ENCODE measurements at regions not wholly inside any gene's neighbourhood (a gene's known extent, or its start where the extent isn't known, plus 50 kb on each side); places are given as distances from the start of the nearest gene placed in this dataset.
A peak's percentile ranks its signal among the peaks of the same experiment; 100 is the strongest.
"Not testable (repeated sequence)": the region's sequence is repeated elsewhere in the genome, so short reads cannot be mapped to it uniquely, and the experiment has no call there.

- no peak for ATAC-seq
- Histone ChIP-seq H3K4me3 (ENCODE audit: low read length) (no peak overlapping the region), H3K9me3 (ENCODE audit: control insufficient read depth, low read length) (no peaks in the 10 kb centered on the region), H3K27me3 (ENCODE audit: control insufficient read depth, insufficient read depth) (no peaks in the 10 kb centered on the region), H3K4me1 (ENCODE audit: control insufficient read depth, insufficient read depth, low read length) (no peaks in the 10 kb centered on the region), H3K27ac (ENCODE audit: low read length) (no peak overlapping the region)
- DNase-seq, result no peak
- intact Hi-C loops (cut with DNase I), result no loop called here
Measured at GRCh38 chr7:119090851-119091250, 866.3 kb downstream of the ANKRD7 start.

- Histone ChIP-seq H3K4me1 (ENCODE audit: control insufficient read depth, insufficient read depth, low read length) (no peaks in the 10 kb centered on the region), H3K9me3 (ENCODE audit: control insufficient read depth, low read length) (no peaks in the 10 kb centered on the region), H3K27ac (ENCODE audit: low read length) (no peak overlapping the region), H3K4me3 (ENCODE audit: low read length) (no peak overlapping the region), H3K27me3 (ENCODE audit: control insufficient read depth, insufficient read depth) (no peaks in the 10 kb centered on the region)
- DNase-seq, result no peak
- WGBS, result 88% methylated on average over 3 of the region's 3 CpGs
- intact Hi-C loops (cut with DNase I), result no loop called here
- no peak for ATAC-seq
Measured at GRCh38 chr7:119096683-119097082, 872.2 kb downstream of the ANKRD7 start.

GRCh38 chr7:119100611-119101258 is 876.2 kb downstream of the ANKRD7 start:
- H3K27ac ChIP-seq (ENCODE audit: low read length); ATAC-seq; H3K4me3 ChIP-seq (ENCODE audit: low read length); H3K27me3 ChIP-seq (ENCODE audit: control insufficient read depth, insufficient read depth); DNase-seq; intact Hi-C loops (cut with DNase I); H3K9me3 ChIP-seq (ENCODE audit: control insufficient read depth, low read length); H3K4me1 ChIP-seq (ENCODE audit: control insufficient read depth, insufficient read depth, low read length): not testable (repeated sequence)
- 26% methylated on average over 4 of the region's 4 CpGs for WGBS

GRCh38 chr7:119102291-119102690 is 877.8 kb downstream of the ANKRD7 start:
- Histone ChIP-seq H3K27me3 (ENCODE audit: control insufficient read depth, insufficient read depth) (no peaks in the 10 kb centered on the region), H3K9me3 (ENCODE audit: control insufficient read depth, low read length) (no peaks in the 10 kb centered on the region), H3K27ac (ENCODE audit: low read length) (no peak overlapping the region), H3K4me1 (ENCODE audit: control insufficient read depth, insufficient read depth, low read length) (no peaks in the 10 kb centered on the region), H3K4me3 (ENCODE audit: low read length) (no peak overlapping the region)
- DNase-seq (no peak), ATAC-seq (no peak)
- WGBS, result 53% methylated on average over 1 of the region's 1 CpG
- intact Hi-C loops (cut with DNase I), result no loop called here

- intact Hi-C loops (cut with DNase I), result no loop called here
- no peak overlapping the region for H3K27ac ChIP-seq (ENCODE audit: low read length)
- no peaks in the 10 kb centered on the region for H3K4me1 ChIP-seq (ENCODE audit: control insufficient read depth, insufficient read depth, low read length)
- ATAC-seq (no peak), DNase-seq (no peak)
- H3K4me3 ChIP-seq (ENCODE audit: low read length), result no peak overlapping the region
- WGBS, result 61% methylated on average over 1 of the region's 1 CpG
- no peaks in the 10 kb centered on the region for H3K27me3 ChIP-seq (ENCODE audit: control insufficient read depth, insufficient read depth)
- H3K9me3 ChIP-seq (ENCODE audit: control insufficient read depth, low read length), result no peaks in the 10 kb centered on the region
Measured at GRCh38 chr7:119105381-119105780, 880.9 kb downstream of the ANKRD7 start.

GRCh38 chr7:119123326-119123725 is 898.8 kb downstream of the ANKRD7 start:
- no peaks in the 10 kb centered on the region for H3K9me3 ChIP-seq (ENCODE audit: control insufficient read depth, low read length)
- H3K4me3 ChIP-seq (ENCODE audit: low read length), result no peak overlapping the region
- no peak overlapping the region for H3K27ac ChIP-seq (ENCODE audit: low read length)
- H3K4me1 ChIP-seq (ENCODE audit: control insufficient read depth, insufficient read depth, low read length), result no peaks in the 10 kb centered on the region
- WGBS, result 84% methylated on average over 8 of the region's 8 CpGs
- ATAC-seq (no peak), DNase-seq (no peak)
- H3K27me3 ChIP-seq (ENCODE audit: control insufficient read depth, insufficient read depth), result no peaks in the 10 kb centered on the region
- intact Hi-C loops (cut with DNase I), result no loop called here

- no peak overlapping the region for H3K4me3 ChIP-seq (ENCODE audit: low read length)
- WGBS, result 61% methylated on average over 3 of the region's 3 CpGs
- intact Hi-C loops (cut with DNase I), result no loop called here
- no peaks in the 10 kb centered on the region for H3K27me3 ChIP-seq (ENCODE audit: control insufficient read depth, insufficient read depth)
- DNase-seq (no peak), ATAC-seq (no peak)
- H3K9me3 ChIP-seq (ENCODE audit: control insufficient read depth, low read length), result no peaks in the 10 kb centered on the region
- no peaks in the 10 kb centered on the region for H3K4me1 ChIP-seq (ENCODE audit: control insufficient read depth, insufficient read depth, low read length)
- no peak overlapping the region for H3K27ac ChIP-seq (ENCODE audit: low read length)
Measured at GRCh38 chr7:119127706-119128105, 903.2 kb downstream of the ANKRD7 start.

- intact Hi-C loops (cut with DNase I), result no loop called here
- H3K27me3 ChIP-seq (ENCODE audit: control insufficient read depth, insufficient read depth), result no peaks in the 10 kb centered on the region
- no peak overlapping the region for H3K27ac ChIP-seq (ENCODE audit: low read length)
- no peak for DNase-seq
- H3K9me3 ChIP-seq (ENCODE audit: control insufficient read depth, low read length), result no peaks in the 10 kb centered on the region
- H3K4me3 ChIP-seq (ENCODE audit: low read length), result no peak overlapping the region
- H3K4me1 ChIP-seq (ENCODE audit: control insufficient read depth, insufficient read depth, low read length), result no peaks in the 10 kb centered on the region
- ATAC-seq, result no peak
Measured at GRCh38 chr7:119132436-119132835, 907.9 kb downstream of the ANKRD7 start.

GRCh38 chr7:119167431-119167830 is 942.9 kb downstream of the ANKRD7 start:
- 71% methylated on average over 1 of the region's 1 CpG for WGBS
- H3K9me3 ChIP-seq (ENCODE audit: control insufficient read depth, low read length), result no peaks in the 10 kb centered on the region

GRCh38 chr7:119172043-119172442 is 947.5 kb downstream of the ANKRD7 start:
- Histone ChIP-seq H3K9me3 (ENCODE audit: control insufficient read depth, low read length) (no peaks in the 10 kb centered on the region), H3K27ac (ENCODE audit: low read length) (no peak overlapping the region), H3K4me3 (ENCODE audit: low read length) (no peak overlapping the region), H3K27me3 (ENCODE audit: control insufficient read depth, insufficient read depth) (no peaks in the 10 kb centered on the region), H3K4me1 (ENCODE audit: control insufficient read depth, insufficient read depth, low read length) (no peaks in the 10 kb centered on the region)
- ATAC-seq, result no peak
- WGBS, result 75% methylated on average over 5 of the region's 5 CpGs
- intact Hi-C loops (cut with DNase I), result loop anchor here in 1 of 4 donors (10.0 kb wide), 1 partner anchor 817 kb away; no protein-coding TSS in a partner anchor
- DNase-seq, result no peak

More at GRCh38 chr7:119167431-119167830, 942.9 kb downstream of the ANKRD7 start:
- H3K27me3 ChIP-seq (ENCODE audit: control insufficient read depth, insufficient read depth), result no peaks in the 10 kb centered on the region
- no peak for ATAC-seq
- H3K4me1 ChIP-seq (ENCODE audit: control insufficient read depth, insufficient read depth, low read length), result no peaks in the 10 kb centered on the region
- no peak overlapping the region for H3K4me3 ChIP-seq (ENCODE audit: low read length)
- DNase-seq, result no peak
- H3K27ac ChIP-seq (ENCODE audit: low read length), result no peak overlapping the region
- intact Hi-C loops (cut with DNase I), result no loop called here

- intact Hi-C loops (cut with DNase I), result loop anchor here in 1 of 4 donors (10.0 kb wide), 1 partner anchor 821 kb away; no protein-coding TSS in a partner anchor
- 14% methylated on average over 6 of the region's 6 CpGs for WGBS
- ATAC-seq, result no peak
Measured at GRCh38 chr7:119175911-119176627, 951.6 kb downstream of the ANKRD7 start.

More at GRCh38 chr7:119175911-119176627, 951.6 kb downstream of the ANKRD7 start:
- H3K4me1 ChIP-seq (ENCODE audit: control insufficient read depth, insufficient read depth, low read length), result no peaks in the 10 kb centered on the region
- no peak overlapping the region for H3K4me3 ChIP-seq (ENCODE audit: low read length)
- no peak overlapping the region for H3K27ac ChIP-seq (ENCODE audit: low read length)
- H3K27me3 ChIP-seq (ENCODE audit: control insufficient read depth, insufficient read depth), result no peaks in the 10 kb centered on the region
- peak in 1 of 3 donors; percentile 19 for DNase-seq
- no peaks in the 10 kb centered on the region for H3K9me3 ChIP-seq (ENCODE audit: control insufficient read depth, low read length)

Data from right cardiac atrium (tissue), 5 donors.